GOT3 (cell line): ENCODE measurements at regions not wholly inside any gene's neighbourhood (a gene's known extent, or its start where the extent isn't known, plus 50 kb on each side); places are given as distances from the start of the nearest gene placed in this dataset.

Experiments used
- DNase-seq: peaks from one replicate; lab custom pipeline; 2025; ENCODE audit warnings: mixed read lengths; lab: John Stamatoyannopoulos, UW

DNA sequence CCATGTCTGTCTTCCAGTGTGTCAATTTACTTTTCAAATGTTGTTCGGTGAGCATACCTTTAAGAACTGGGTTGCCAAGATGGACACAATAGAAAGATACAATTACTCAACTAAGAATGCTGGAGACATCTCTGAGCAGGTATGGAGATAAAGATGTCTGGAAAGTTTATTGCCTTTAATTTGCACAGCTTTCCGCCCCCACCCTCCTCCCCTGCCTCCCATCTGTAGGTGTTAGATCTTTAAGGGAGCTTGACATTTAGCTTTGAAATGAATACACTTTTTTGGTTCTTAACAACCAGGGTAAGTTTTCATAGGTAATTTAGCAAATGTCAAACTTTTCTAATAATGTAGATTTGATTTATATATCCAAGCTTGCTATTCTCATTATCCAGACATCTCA lies 104.4 kb downstream of the BTBD3 start:
- no peak for DNase-seq

DNA sequence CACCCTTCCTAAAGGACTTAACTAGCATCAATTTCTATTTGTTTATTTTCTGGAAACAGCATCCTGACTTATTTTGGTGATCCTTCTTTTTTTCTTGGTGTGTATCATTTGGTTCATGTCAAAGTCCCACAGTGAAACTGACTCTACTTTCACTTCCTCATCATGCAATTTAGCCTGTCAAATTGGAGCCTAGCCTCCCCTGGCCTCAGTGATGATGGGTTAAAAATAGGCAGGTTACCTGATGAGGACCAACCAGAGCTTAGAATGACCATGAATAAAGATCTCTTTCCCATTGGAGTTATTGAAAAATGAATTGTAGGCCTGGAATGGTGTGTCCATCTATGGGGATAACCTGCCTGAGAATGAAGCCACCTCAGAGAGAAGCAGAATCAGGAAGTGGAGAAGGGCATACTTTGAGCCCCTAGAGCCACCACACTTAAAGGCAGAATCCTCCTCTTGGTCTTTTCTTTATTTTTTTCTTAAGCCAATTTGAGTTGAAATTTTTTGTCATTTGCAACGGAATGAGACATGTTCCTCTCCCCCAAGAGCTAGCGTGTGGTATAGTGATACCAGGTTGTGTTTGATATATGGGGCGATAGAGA lies 105.6 kb downstream of the BTBD3 start:
- DNase-seq = no peak

DNA sequence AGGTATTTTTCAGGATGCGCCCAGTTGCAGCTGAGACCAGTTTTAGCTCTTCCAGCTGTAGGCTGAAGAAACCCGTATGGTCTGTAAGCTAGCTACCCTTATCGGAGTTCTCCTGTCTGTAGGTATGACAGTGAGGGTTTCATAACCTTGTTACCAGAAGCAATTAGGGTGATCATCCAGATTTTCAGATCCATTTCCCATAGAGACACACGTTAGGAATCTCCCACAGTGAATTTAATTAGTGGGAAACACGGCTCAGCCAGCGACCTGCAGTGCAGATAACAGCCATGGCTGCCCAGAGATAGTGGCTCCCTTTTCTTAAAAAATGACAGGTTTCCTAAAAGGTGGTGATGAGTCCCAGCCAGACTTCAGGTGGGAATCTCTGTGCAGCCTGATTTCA lies 111.1 kb downstream of the BTBD3 start:
- DNase-seq = no peak

DNA sequence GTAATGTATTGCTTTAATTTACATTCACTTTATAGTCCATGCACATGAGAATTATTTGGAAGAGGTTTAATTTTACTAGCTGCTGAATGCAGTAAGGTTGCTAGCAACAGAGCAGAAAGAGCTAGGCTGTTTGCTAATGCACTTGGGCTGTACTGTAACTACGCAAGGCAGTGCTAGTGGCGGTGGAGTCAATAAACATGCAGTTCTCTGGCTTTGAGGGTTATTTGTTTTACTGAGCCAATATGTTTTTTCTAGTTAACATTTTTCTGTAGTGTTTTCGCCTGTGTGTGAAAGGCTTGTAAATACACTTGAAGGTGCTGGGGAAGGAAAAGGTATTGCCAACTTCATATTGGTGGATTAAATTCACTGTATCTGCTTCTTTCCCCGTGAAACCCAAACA lies 112.8 kb downstream of the BTBD3 start:
- no peak for DNase-seq

DNA sequence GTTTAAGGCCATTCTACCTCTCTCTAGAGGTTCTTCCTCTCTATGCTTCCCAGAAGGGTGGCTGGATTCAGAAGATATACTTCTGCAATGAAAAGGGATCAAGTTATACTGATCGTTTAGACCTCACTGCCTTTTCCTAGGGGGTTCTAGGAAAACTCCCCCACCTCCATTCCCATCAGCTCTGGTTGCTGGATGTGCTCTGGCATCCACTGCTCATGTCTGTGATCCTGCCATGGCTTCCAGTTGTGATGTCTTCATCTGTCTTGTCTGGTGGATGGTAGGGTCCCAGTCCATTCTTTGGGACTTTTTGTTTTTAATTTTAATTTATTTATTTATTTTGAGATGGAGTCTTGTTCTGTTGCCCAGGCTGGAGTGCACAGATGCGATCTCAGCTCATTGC lies 118.4 kb downstream of the BTBD3 start:
- no peak for DNase-seq

DNA sequence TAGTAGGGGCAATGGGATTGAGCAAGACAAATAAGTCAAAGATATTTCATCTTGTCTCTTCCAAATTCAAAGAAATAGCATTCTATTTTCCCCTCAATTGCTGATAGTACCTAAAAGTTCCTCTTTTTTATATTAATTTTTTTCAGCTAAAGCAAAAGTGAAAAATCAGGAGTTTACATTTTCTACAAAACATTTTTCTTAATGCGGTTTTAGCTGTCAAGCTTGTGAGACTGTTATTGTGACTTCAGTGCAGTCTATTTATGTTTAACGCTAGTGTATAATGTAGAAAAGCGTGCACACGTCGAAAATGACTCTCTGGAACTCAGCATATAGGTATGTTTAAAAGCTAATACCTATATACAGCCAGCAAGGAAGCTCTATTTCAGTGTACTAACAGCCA lies 119.8 kb downstream of the BTBD3 start:
- DNase-seq = no peak

DNA sequence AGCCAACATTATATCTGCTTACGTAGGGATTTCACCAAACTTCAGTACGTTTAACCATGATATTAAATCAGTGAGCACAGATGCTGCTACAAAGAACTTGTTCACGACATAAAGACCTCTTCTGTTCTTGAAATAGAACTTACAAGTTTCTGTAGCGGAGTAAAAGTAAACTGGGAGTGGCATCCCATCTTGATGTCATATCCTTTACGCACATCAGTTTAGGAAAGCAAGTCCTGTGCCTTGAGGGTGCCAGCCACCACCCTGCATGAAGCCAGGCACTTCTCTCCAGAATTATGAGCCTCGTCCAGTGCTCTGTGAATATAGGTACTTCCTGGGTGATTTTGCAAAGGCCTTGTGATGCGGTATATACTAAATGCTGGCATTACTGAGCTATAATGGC lies 122.6 kb downstream of the BTBD3 start:
- no peak for DNase-seq

DNA sequence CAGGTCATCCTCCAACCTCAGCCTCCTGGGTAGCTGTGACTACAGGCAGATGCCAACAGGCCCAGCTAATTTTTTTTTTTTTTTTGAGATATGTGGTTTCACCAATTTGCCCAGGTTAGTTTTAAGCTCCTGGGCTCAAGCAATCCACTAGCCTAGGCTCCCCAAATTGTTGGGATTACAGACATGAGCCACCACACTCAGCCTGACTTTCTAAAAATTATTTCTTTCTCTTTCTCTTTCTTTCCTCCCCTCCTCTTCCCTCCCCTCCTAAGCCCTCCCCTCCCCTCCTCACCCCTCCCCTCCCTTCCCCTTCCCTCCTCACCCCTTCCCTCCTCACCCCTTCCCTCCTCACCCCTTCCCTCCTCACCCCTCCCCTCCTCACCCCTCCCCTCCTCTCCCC lies 127.3 kb downstream of the BTBD3 start:
- no peak for DNase-seq

DNA sequence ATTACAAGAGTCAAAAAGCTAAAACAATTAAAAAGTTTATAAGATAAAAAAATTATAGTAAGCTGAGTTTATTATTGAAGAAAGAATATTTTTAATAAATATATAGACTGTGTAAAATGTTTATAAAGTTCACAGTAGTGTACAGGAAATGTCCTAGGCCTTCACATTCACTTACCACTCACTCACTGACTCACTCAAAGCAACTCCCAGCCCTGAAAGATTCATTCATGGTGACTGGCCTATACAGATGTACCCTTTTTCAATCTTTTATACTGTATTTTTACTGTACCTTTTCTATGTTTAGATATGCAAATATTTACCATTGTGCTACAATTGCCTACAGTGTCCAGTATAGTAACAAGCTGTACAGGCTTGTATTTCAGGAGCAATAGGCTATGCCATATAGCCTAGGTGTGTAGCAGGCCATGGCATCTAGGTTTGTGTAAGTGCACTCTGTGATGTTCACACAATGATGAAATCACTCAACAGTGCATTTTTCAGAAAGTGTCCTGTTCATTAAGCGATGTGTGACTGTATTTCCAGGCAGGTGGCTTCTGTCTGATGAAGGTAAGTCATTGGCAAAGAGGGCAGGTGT lies 130.2 kb downstream of the BTBD3 start:
- no peak for DNase-seq

DNA sequence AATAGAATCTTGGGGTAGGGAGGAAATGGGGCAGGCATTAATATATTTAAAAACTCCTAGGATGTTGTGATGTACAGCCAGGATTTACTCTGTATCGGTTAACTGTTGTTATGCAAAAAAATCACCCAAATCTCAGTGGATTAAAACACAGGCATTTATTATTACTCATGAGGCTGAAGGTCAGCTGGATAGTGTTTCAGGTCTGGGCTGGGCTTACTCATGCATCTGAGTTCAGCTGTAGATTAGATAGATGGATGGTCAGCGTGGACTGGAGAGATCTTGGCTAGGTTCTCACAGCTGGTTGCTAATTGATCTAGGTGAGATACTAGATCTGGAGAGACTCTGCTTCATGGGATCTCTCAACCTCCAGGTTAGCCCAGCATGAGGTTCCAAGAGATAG lies 131.4 kb downstream of the BTBD3 start:
- no peak for DNase-seq

DNA sequence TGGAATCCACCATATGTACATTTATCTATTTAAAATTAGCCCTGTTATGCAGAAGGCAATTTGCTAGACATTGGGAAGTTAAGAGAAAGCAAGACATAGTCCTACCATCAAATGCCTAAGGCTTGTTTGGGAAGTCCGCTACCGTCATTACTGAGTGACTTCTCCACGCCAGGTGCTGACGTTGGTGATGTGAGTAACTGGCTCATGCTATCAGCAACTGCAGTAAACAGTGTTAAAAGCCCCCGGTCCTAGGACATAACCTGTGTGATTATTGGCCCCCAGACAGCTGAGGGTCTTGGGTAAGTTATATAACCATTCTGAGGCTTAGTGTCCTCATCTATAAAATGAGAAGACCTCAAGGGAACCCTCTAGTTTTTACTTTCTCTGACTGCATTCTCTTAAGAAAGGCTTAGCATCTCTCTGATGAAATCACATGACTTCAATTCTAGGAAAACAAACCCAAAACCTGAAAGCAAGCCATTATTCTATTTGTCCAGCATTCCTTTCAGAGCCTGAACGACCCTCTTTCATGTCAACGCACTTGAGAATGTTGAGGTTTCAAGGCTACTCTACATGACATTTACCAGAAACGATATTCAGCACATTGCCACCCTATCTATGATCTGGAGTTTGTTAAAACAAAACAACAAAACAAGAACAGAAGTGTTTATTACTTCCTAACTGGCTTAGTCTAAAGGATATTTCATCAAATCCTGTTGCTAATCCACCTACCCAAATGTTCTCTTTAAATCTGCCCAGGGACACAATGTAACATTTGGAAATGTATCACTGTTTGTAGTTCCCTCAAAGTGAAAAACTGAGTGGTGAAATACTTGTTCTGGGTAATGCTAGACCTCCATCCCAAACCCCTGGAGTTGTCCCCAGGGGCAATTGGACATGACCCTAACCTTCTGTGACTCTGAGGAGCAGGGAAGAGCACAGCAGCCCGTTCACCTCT lies 133.8 kb downstream of the BTBD3 start:
- DNase-seq = no peak

DNA sequence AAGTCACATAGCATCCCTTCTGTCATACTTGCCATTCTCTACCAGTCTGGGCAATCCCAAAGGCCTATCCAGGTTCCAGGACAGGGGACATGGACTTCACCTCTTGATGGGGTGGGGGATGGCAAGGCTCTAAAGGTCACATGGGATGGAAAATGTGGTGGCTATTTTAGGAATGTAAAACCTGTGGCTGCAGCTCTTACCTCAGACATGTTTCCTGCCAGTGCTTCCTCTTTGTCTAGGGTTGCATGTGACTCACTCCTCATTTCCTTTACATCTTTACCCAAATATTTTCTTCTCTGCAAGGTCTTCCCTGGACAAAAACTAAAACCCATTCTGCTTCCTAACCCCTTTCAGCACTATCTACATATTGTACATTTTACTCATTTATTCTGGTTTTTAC lies 135.7 kb downstream of the BTBD3 start:
- DNase-seq = no peak

- DNase-seq = no peak
Observed at GRCh38 chr20:12054556-12054955, 136.9 kb downstream of the BTBD3 start.

DNA sequence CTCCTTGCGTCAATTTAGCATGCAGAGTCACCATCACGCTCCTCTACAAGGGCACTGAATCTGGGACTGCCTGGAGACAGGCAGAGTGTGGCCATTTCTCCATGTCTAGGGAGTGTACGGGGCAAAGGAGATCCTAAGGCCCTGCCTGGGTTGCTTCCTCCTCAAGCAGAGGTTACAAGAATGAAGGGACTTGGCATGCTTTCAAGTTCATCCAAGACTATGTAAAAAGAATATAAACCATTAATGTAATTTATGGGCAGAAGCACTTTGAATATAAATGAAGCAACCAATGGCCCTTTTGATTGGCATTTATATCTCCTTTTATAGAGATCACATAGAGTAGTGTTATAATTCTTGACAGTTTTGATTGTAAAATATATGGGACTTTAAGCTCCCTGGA lies 137.5 kb downstream of the BTBD3 start:
- no peak for DNase-seq

DNA sequence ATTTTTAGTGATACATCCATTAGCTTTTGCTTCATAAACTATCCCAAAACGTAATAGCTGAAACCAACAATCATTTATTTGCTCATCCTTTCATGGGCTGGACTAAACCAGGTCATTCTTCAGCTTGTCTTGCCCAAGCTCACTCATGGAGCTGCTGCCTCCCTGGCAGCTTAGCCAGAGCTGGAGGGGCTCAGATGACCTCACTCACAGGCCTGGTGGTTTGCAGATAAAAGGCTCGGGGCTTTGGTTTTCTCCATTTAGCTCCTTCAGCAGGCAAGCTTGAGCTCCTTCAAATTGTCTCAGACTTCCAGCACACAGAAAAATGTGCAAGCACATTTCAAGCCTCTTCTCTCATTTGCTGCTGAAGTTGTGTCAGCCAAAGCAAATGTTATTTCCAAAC lies 139.1 kb downstream of the BTBD3 start:
- DNase-seq = no peak

DNA sequence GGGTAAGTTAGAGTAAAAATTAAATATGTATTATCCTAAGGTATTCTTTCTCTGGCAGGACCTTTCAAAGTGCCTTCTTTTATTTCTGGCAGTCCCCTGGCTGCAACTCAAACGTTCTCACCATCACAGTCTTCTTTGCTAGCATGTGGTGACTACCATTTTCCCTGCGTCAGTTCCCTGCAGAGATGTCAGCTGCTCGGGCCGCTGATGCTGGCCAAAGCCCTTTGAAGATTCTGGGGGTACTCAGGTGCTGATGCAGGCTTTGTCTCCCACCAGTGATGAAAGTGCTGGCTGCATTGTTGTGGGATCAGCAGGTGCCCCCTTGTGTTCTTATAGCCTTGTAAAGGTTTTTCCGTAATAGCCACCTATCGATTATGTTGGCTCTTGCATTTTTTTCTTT lies 140.1 kb downstream of the BTBD3 start:
- DNase-seq = no peak

- no peak for DNase-seq
Observed at GRCh38 chr20:12058216-12058615, 140.5 kb downstream of the BTBD3 start.

GRCh38 chr20:12061466-12061865 lies 143.8 kb downstream of the BTBD3 start:
- no peak for DNase-seq

DNA sequence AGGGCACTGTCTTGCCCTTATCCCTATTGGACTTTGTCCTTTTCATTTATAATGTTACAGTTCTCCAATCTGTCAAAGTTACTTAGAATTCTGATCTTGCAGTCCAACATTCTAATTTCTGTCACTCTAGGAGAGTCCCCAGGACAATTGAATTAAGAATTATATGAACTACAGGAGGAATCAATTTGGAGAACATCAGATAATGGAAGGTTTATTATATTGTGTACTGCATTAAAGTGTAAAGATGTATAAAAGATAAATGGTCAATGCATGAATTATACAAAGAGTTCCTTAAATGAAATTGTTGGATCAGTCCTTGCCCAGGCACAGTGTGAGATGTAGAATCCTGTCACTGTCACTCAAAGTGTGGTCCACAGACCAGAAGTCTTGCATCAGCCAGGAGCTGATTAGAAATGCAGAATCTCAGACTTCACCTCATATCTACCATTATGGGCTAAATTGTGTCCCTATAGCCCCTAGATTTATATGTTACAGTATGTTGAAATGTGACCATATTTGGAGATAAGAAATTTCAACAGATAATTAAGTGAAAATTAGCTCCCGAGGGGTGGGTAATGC lies 145.5 kb downstream of the BTBD3 start:
- DNase-seq = no peak

DNA sequence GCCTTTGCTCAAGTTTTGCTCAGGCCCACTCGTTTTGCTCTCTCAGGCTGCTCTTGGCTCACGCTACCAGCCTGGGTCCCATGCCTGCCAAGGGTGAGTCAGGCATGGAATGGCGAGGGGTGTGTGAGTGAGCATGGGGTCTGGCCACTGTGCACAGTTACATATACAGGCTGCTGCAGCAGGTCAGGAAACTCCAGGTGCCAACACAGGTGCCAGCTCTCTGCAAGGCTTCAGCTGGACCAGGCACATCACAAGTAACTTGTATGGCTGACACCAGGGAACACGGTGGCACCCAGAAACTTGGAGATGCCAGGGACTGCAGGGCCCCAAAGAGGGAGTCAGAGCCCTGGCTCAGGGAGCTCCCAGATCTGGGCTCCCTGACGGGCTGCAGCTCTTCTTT lies 146.8 kb downstream of the BTBD3 start:
- DNase-seq = no peak

- DNase-seq = no peak
Observed at GRCh38 chr20:12067686-12068085, 150.0 kb downstream of the BTBD3 start.

DNA sequence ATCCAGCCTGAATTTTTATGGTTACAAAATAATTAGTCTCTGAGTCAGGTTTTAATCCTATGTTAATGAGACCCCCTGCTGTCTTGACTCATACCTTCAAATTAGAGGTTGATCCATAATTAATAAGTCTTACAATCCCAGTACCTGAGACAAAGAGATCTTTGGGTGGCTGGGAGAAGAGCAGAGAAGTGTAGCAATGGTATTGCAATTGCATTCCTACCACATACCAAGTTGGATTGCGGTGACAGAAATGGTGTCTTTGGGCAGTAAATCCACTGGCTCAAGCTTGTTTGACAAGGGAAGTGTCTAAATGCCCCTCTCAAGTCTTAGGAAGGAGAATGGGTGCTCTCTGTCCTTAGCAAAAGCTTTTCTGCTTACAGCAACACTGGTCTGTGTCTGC lies 150.4 kb downstream of the BTBD3 start:
- DNase-seq = no peak

DNA sequence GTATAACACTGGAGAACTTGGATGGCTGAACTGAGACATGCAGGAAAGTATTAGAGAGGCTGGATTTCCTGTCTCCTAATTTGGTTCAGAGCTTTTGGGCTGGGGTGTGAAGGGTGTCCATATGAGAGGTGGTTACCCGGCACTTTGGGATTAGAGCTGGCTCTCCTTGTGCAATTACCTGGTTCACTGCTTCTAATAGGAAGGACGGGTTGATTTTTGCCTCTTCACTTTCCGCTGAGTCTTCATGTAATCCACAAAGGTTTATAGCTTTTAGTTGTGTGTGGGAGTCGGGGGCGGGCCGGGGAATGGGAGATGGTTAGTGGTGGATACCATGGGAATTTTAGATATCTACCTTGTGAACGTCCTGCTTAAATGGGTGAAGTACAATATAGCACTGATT lies 151.5 kb downstream of the BTBD3 start:
- DNase-seq = no peak
